ENCODE measurements at regions not wholly inside any gene's neighbourhood (a gene's known extent, or its start where the extent isn't known, plus 50 kb on each side); places are given as distances from the start of the nearest gene placed in this dataset.

- Mint-ChIP-seq H3K9me3 (ENCODE audit: unreplicated experiment) (no peaks in the 10 kb centered on the region), H3K4me3 (ENCODE audit: unreplicated experiment) (no peak overlapping the region), H3K27ac (ENCODE audit: unreplicated experiment) (no peak overlapping the region), H3K27me3 (ENCODE audit: low read depth, unreplicated experiment) (no peaks in the 10 kb centered on the region), H3K36me3 (ENCODE audit: low read depth, unreplicated experiment) (no peaks in the 10 kb centered on the region), H3K4me1 (ENCODE audit: low read depth, unreplicated experiment) (no peaks in the 10 kb centered on the region)
- Histone ChIP-seq H3K9ac (ENCODE audit: low read length) (no peak overlapping the region), H3K4me2 (ENCODE audit: low read length) (no peak overlapping the region), H3K27ac (ENCODE audit: low read depth, low read length) (no peak overlapping the region), H3K9me3 (ENCODE audit: insufficient read depth, low read depth, low read length) (no peaks in the 10 kb centered on the region), H3K4me1 (ENCODE audit: insufficient read depth, low read length) (no peaks in the 10 kb centered on the region), H2AFZ (ENCODE audit: low read depth, low read length) (no peak overlapping the region), H4K20me1 (ENCODE audit: insufficient read depth, low read length) (no peaks in the 10 kb centered on the region), H3K79me2 (ENCODE audit: insufficient read depth, low read length) (no peaks in the 10 kb centered on the region), H3K4me3 (ENCODE audit: insufficient read depth, low read depth, low read length) (no peak overlapping the region), H3K27me3 (ENCODE audit: insufficient read depth, low read length) (no peaks in the 10 kb centered on the region), H3K36me3 (ENCODE audit: insufficient read depth, low read length) (no peaks in the 10 kb centered on the region)
- FAIRE-seq = no peak
- peak; percentile 12 for DNase-seq (ENCODE audit: low read depth)
- no peak for TF ChIP-seq EZH2 (IDR thresholded peaks at IDR 0.05; ENCODE audit: insufficient read depth, low read length)
Measured at GRCh38 chr11:104547996-104548661, 350.1 kb downstream of the CASP12 start.

GRCh38 chr11:104546501-104546900 lies 351.8 kb downstream of the CASP12 start:
- no peaks in the 10 kb centered on the region for H3K36me3 ChIP-seq (ENCODE audit: insufficient read depth, low read length)
- H3K4me1 ChIP-seq (ENCODE audit: insufficient read depth, low read length) = no peaks in the 10 kb centered on the region
- Mint-ChIP-seq H3K9me3 (ENCODE audit: unreplicated experiment) (no peaks in the 10 kb centered on the region), H3K27ac (ENCODE audit: unreplicated experiment) (no peak overlapping the region), H3K4me1 (ENCODE audit: low read depth, unreplicated experiment) (no peaks in the 10 kb centered on the region), H3K27me3 (ENCODE audit: low read depth, unreplicated experiment) (no peaks in the 10 kb centered on the region), H3K4me3 (ENCODE audit: unreplicated experiment) (no peak overlapping the region), H3K36me3 (ENCODE audit: low read depth, unreplicated experiment) (no peaks in the 10 kb centered on the region)
- DNase-seq (ENCODE audit: low read depth) = no peak
- H4K20me1 ChIP-seq (ENCODE audit: insufficient read depth, low read length) = no peaks in the 10 kb centered on the region
- H3K27me3 ChIP-seq (ENCODE audit: insufficient read depth, low read length) = no peaks in the 10 kb centered on the region
- no peaks in the 10 kb centered on the region for H3K9me3 ChIP-seq (ENCODE audit: insufficient read depth, low read depth, low read length)
- H3K27ac ChIP-seq (ENCODE audit: low read depth, low read length) = no peak overlapping the region
- TF ChIP-seq CTCF (IDR thresholded peaks at IDR 0.05; ENCODE audit: insufficient read depth, low read depth, low read length) = no peak
- TF ChIP-seq EZH2 (IDR thresholded peaks at IDR 0.05; ENCODE audit: insufficient read depth, low read length) = no peak
- no peak overlapping the region for H3K4me2 ChIP-seq (ENCODE audit: low read length)
- no peak overlapping the region for H2AFZ ChIP-seq (ENCODE audit: low read depth, low read length)
- no peak for FAIRE-seq
- no peaks in the 10 kb centered on the region for H3K79me2 ChIP-seq (ENCODE audit: insufficient read depth, low read length)
- no peak overlapping the region for H3K9ac ChIP-seq (ENCODE audit: low read length)
- no peak overlapping the region for H3K4me3 ChIP-seq (ENCODE audit: insufficient read depth, low read depth, low read length)

- no peaks in the 10 kb centered on the region for H3K79me2 ChIP-seq (ENCODE audit: insufficient read depth, low read length)
- no peaks in the 10 kb centered on the region for H3K4me1 Mint-ChIP-seq (ENCODE audit: low read depth, unreplicated experiment)
- no peak overlapping the region for H3K27ac ChIP-seq (ENCODE audit: low read depth, low read length)
- H3K9ac ChIP-seq (ENCODE audit: low read length) = no peak overlapping the region
- FAIRE-seq (no peak), DNase-seq (ENCODE audit: low read depth) (no peak)
- H3K27me3 ChIP-seq (ENCODE audit: insufficient read depth, low read length) = no peaks in the 10 kb centered on the region
- no peaks in the 10 kb centered on the region for H3K9me3 ChIP-seq (ENCODE audit: insufficient read depth, low read depth, low read length)
- no peaks in the 10 kb centered on the region for H3K36me3 Mint-ChIP-seq (ENCODE audit: low read depth, unreplicated experiment)
- no peak overlapping the region for H3K4me2 ChIP-seq (ENCODE audit: low read length)
- no peak overlapping the region for H3K4me3 Mint-ChIP-seq (ENCODE audit: unreplicated experiment)
- no peak overlapping the region for H3K4me3 ChIP-seq (ENCODE audit: insufficient read depth, low read depth, low read length)
- no peak overlapping the region for H3K27ac Mint-ChIP-seq (ENCODE audit: unreplicated experiment)
- no peak overlapping the region for H2AFZ ChIP-seq (ENCODE audit: low read depth, low read length)
- no peaks in the 10 kb centered on the region for H3K27me3 Mint-ChIP-seq (ENCODE audit: low read depth, unreplicated experiment)
- H3K4me1 ChIP-seq (ENCODE audit: insufficient read depth, low read length) = no peaks in the 10 kb centered on the region
- H4K20me1 ChIP-seq (ENCODE audit: insufficient read depth, low read length) = no peaks in the 10 kb centered on the region
- no peaks in the 10 kb centered on the region for H3K9me3 Mint-ChIP-seq (ENCODE audit: unreplicated experiment)
- no peak for TF ChIP-seq CTCF (IDR thresholded peaks at IDR 0.05; ENCODE audit: insufficient read depth, low read depth, low read length)
- TF ChIP-seq EZH2 (IDR thresholded peaks at IDR 0.05; ENCODE audit: insufficient read depth, low read length) = no peak
- H3K36me3 ChIP-seq (ENCODE audit: insufficient read depth, low read length) = no peaks in the 10 kb centered on the region
Measured at GRCh38 chr11:104541701-104542100, 356.6 kb downstream of the CASP12 start.
